Hepatocyte (in vitro differentiated cells): ENCODE measurements at regions not wholly inside any gene's neighbourhood (a gene's known extent, or its start where the extent isn't known, plus 50 kb on each side); places are given as distances from the start of the nearest gene placed in this dataset.
"Not testable (repeated sequence)": the region's sequence is repeated elsewhere in the genome, so short reads cannot be mapped to it uniquely, and the experiment has no call there.

Source experiments
- DNase-seq: peaks from one replicate; pipeline ENCODE4 v3.0.0-alpha.2; 2016; ENCODE audit warnings: low spot score
- H2AFZ ChIP-seq: fragments of 200-600 bp; sonication (generic); 2 replicates; pipeline ENCODE4 v1.6.0; 2016; ENCODE audit warnings: antibody characterized with exemption, mild to moderate bottlenecking
- H3K27ac ChIP-seq: fragments of 200-600 bp; sonication (generic); 2 replicates; pipeline ENCODE4 v1.5.1; 2016; ENCODE audit warnings: mild to moderate bottlenecking
- H3K27me3 ChIP-seq: fragments of 200-600 bp; sonication (generic); 2 replicates; pipeline ENCODE4 v1.6.1; 2016
- H3K36me3 ChIP-seq: fragments of 200-600 bp; sonication (generic); replicated peaks from 2 replicates; pipeline ENCODE4 v1.5.1; 2016; ENCODE audit warnings: low read depth; ENCODE audit not compliant: insufficient read depth
- H3K4me1 ChIP-seq: fragments of 200-600 bp; sonication (generic); 2 replicates; pipeline ENCODE4 v1.5.1; 2016; ENCODE audit warnings: mild to moderate bottlenecking, moderate library complexity; ENCODE audit not compliant: insufficient read depth
- H3K4me2 ChIP-seq: fragments of 200-600 bp; sonication (generic); 2 replicates; pipeline ENCODE4 v1.6.0; 2016
- H3K4me3 ChIP-seq: fragments of 200-600 bp; sonication (generic); 2 replicates; pipeline ENCODE4 v1.5.1; 2016; ENCODE audit warnings: mild to moderate bottlenecking
- H3K79me2 ChIP-seq: fragments of 200-600 bp; sonication (generic); 2 replicates; pipeline ENCODE4 v1.6.0; 2017; ENCODE audit warnings: mild to moderate bottlenecking
- H3K9me2 ChIP-seq: fragments of 200-600 bp; sonication (generic); replicated peaks from 2 replicates; pipeline ENCODE4 v1.6.0; 2017; ENCODE audit warnings: mild to moderate bottlenecking; ENCODE audit not compliant: insufficient read depth
- H3K9me3 ChIP-seq: fragments of 200-600 bp; sonication (generic); 2 replicates; pipeline ENCODE4 v1.5.1; 2016; ENCODE audit warnings: low read depth, mild to moderate bottlenecking
- H4K20me1 ChIP-seq: fragments of 200-600 bp; sonication (generic); 2 replicates; pipeline ENCODE4 v1.6.0; 2016; ENCODE audit warnings: mild to moderate bottlenecking; ENCODE audit not compliant: insufficient read depth, poor library complexity, severe bottlenecking
- CTCF ChIP-seq: fragments of 200-600 bp; sonication (generic); IDR thresholded peaks from 2 replicates; pipeline ENCODE4 v1.5.1; 2016; ENCODE audit warnings: antibody characterized with exemption, mild to moderate bottlenecking; ENCODE audit not compliant: poor library complexity
- EZH2 ChIP-seq: fragments of 200-600 bp; sonication (generic); IDR thresholded peaks from 2 replicates; pipeline ENCODE4 v1.6.1; 2016; ENCODE audit warnings: antibody characterized with exemption, mild to moderate bottlenecking, borderline replicate concordance
- EZH2phosphoT487 ChIP-seq: fragments of 200-600 bp; sonication (generic); IDR thresholded peaks from one replicate; pipeline ENCODE4 v1.6.1; 2018; ENCODE audit warnings: antibody characterized with exemption, mild to moderate bottlenecking, low read depth, moderate library complexity; ENCODE audit not compliant: unreplicated experiment, severe bottlenecking
- WGBS: methylation state at CpG from one replicate; pipeline ENCODE4 v1.1.6; 2016; ENCODE audit warnings: low lambda C conversion rate; ENCODE audit errors: missing lambda C conversion rate; 5-methylcytosine and 5-hydroxymethylcytosine counted together

GRCh38 chr14:106585692-106586091 is 1059.3 kb downstream of the TMEM121 start:
- H3K4me3 ChIP-seq = no peak overlapping the region
- H3K79me2 ChIP-seq = no peaks in the 10 kb centered on the region
- DNase-seq = no peak
- no peak overlapping the region for H2AFZ ChIP-seq
- no peak overlapping the region for H3K4me2 ChIP-seq
- no peaks in the 10 kb centered on the region for H3K36me3 ChIP-seq
- 64% methylated on average over 9 of the region's 9 CpGs for WGBS
- H3K9me2 ChIP-seq = no peaks in the 10 kb centered on the region
- H3K27ac ChIP-seq = no peak overlapping the region
- no peak for TF ChIP-seq CTCF
- H3K4me1 ChIP-seq = no peaks in the 10 kb centered on the region
- no peaks in the 10 kb centered on the region for H3K27me3 ChIP-seq
- no peaks in the 10 kb centered on the region for H3K9me3 ChIP-seq
- H4K20me1 ChIP-seq = no peaks in the 10 kb centered on the region

- TF ChIP-seq CTCF (no peak), EZH2phosphoT487 (no peak), EZH2 (no peak)
- DNase-seq = no peak
- Histone ChIP-seq H3K4me2 (no peak overlapping the region), H3K27ac (no peak overlapping the region), H3K79me2 (no peaks in the 10 kb centered on the region), H3K9me3 (no peaks in the 10 kb centered on the region), H4K20me1 (no peaks in the 10 kb centered on the region), H3K27me3 (no peaks in the 10 kb centered on the region), H3K4me1 (no peaks in the 10 kb centered on the region), H3K4me3 (no peak overlapping the region), H2AFZ (no peak overlapping the region), H3K9me2 (no peaks in the 10 kb centered on the region), H3K36me3 (no peaks in the 10 kb centered on the region)
- WGBS = 69% methylated on average over 8 of the region's 8 CpGs
Measured at GRCh38 chr14:106586098-106586704, 1059.8 kb downstream of the TMEM121 start.

GRCh38 chr14:106591539-106591938 is 1065.2 kb downstream of the TMEM121 start:
- not testable (repeated sequence) for H3K4me3 ChIP-seq, H3K27me3 ChIP-seq, H3K27ac ChIP-seq, H3K4me1 ChIP-seq, H4K20me1 ChIP-seq, H3K9me2 ChIP-seq, H2AFZ ChIP-seq, H3K79me2 ChIP-seq, H3K9me3 ChIP-seq, DNase-seq, H3K36me3 ChIP-seq, H3K4me2 ChIP-seq
- WGBS = 81% methylated on average over 7 of the region's 7 CpGs

- not testable (repeated sequence) for H3K27me3 ChIP-seq, H3K27ac ChIP-seq, H3K4me1 ChIP-seq, H3K36me3 ChIP-seq, H3K4me3 ChIP-seq, H2AFZ ChIP-seq, H3K79me2 ChIP-seq, H4K20me1 ChIP-seq, H3K9me3 ChIP-seq, H3K4me2 ChIP-seq, H3K9me2 ChIP-seq, DNase-seq
- 79% methylated on average over 18 of the region's 24 CpGs for WGBS
Measured at GRCh38 chr14:106592115-106592852, 1065.9 kb downstream of the TMEM121 start.
